Caco-2 (cell line): ENCODE measurements at regions not wholly inside any gene's neighbourhood (a gene's known extent, or its start where the extent isn't known, plus 50 kb on each side); places are given as distances from the start of the nearest gene placed in this dataset.
A peak's percentile ranks its signal among the peaks of the same experiment; 100 is the strongest.

ENCODE experiments used
- BruUV-seq: library from RNA; stranded (reverse); fragments of 400-500 nt; replicated peaks from 2 replicates; lab custom pipeline; 2021; lab: Mats Ljungman, UMichigan
- CTCF ChIA-PET: fragments of 300-600 bp; sonication (Branson Sonifier 250); formaldehyde crosslinking; loops from one replicate; lab custom pipeline; 2022; ENCODE audit warnings: antibody characterized with exemption; lab: Charles Lee
- POLR2A ChIA-PET: fragments of 300-600 bp; sonication (Branson Sonifier 250); formaldehyde crosslinking; loops from one replicate; lab custom pipeline; 2022; ENCODE audit warnings: antibody characterized with exemption; lab: Charles Lee
- DNase-seq, 2 experiments: peaks; one replicate each; pipeline versions ENCODE4 v3.0.0 to v3.0.0-alpha.2; 2020 to 2022
- H3K27me3 ChIP-seq: replicated peaks from 2 replicates; pipeline ENCODE4 v1.6.0; 2011; ENCODE audit warnings: low read length; ENCODE audit not compliant: control insufficient read depth, insufficient read depth
- H3K36me3 ChIP-seq: 2 replicates; pipeline ENCODE4 v1.5.1; 2011; ENCODE audit warnings: low read length; ENCODE audit not compliant: control insufficient read depth, insufficient read depth
- H3K4me1 ChIP-seq: fragments of 250-450 bp; sonication (Bioruptor Pico); 2 replicates; pipeline ENCODE4 v1.5.1; 2020; ENCODE audit warnings: mild to moderate bottlenecking
- H3K4me3 ChIP-seq: 2 replicates; pipeline ENCODE4 v1.5.1; 2011; ENCODE audit warnings: low read depth, mild to moderate bottlenecking, control low read depth, low read length
- H3K9me3 ChIP-seq: fragments of 250-450 bp; sonication (Bioruptor Pico); 2 replicates; pipeline ENCODE4 v1.5.1; 2020; ENCODE audit warnings: mild to moderate bottlenecking, moderate library complexity
- H3K27ac Mint-ChIP-seq: one replicate; pipeline ENCODE4 v1.8.0; 2022; ENCODE audit warnings: mixed read lengths; ENCODE audit not compliant: unreplicated experiment
- H3K27me3 Mint-ChIP-seq: one replicate; pipeline ENCODE4 v1.8.0; 2022; ENCODE audit warnings: mixed read lengths; ENCODE audit not compliant: insufficient read depth, unreplicated experiment
- H3K36me3 Mint-ChIP-seq: one replicate; pipeline ENCODE4 v1.8.0; 2022; ENCODE audit warnings: mild to moderate bottlenecking, mixed read lengths; ENCODE audit not compliant: insufficient read depth, unreplicated experiment
- H3K4me1 Mint-ChIP-seq: one replicate; pipeline ENCODE4 v1.8.0; 2022; ENCODE audit warnings: low read depth, mixed read lengths; ENCODE audit not compliant: unreplicated experiment
- H3K4me3 Mint-ChIP-seq: one replicate; pipeline ENCODE4 v1.8.0; 2022; ENCODE audit warnings: mild to moderate bottlenecking, moderate library complexity, mixed read lengths; ENCODE audit not compliant: unreplicated experiment
- H3K9me3 Mint-ChIP-seq: one replicate; pipeline ENCODE4 v1.8.0; 2022; ENCODE audit warnings: mixed read lengths; ENCODE audit not compliant: unreplicated experiment
- CTCF ChIP-seq, 2 experiments: fragments of 200-600 bp in 1 of 2; IDR thresholded peaks; 1 replicate in 1 of 2; 2 replicates in 1 of 2; pipeline versions ENCODE4 v1.5.1 to v1.8.0; 2011 to 2022; ENCODE audit warnings: antibody characterized with exemption in 1 of 2, control low read depth in 1 of 2, inconsistent platforms in 1 of 2, low read depth in 1 of 2, low read length in 1 of 2, mild to moderate bottlenecking in 1 of 2, moderate library complexity in 1 of 2; ENCODE audit not compliant: insufficient read depth in 1 of 2, severe bottlenecking in 1 of 2, unreplicated experiment in 1 of 2
- intact Hi-C: fragments of 100-400 bp; cut with micrococcal nuclease; formaldehyde crosslinking; loops from one replicate; pipeline ENCODE4 v1.10.0; 2022; ENCODE audit not compliant: unreplicated experiment

- BruUV-seq = no TSS peak
- no peaks in the 10 kb centered on the region for H3K4me1 Mint-ChIP-seq
- intact Hi-C loops = no loop called here
- H3K27ac Mint-ChIP-seq = no peak overlapping the region
- H3K9me3 ChIP-seq = no peaks in the 10 kb centered on the region; the same call in 1 of the 2 replicates
- no peaks in the 10 kb centered on the region for H3K36me3 ChIP-seq
- H3K4me3 ChIP-seq = no peak overlapping the region
- H3K27me3 ChIP-seq = no peaks in the 10 kb centered on the region
- no peaks in the 10 kb centered on the region for H3K9me3 Mint-ChIP-seq
- no peaks in the 10 kb centered on the region for H3K27me3 Mint-ChIP-seq
- no peaks in the 10 kb centered on the region for H3K36me3 Mint-ChIP-seq
- ChIA-PET CTCF (no interaction called here), POLR2A (no interaction called here)
- no peak for TF ChIP-seq CTCF (IDR thresholded peaks at IDR 0.05; ENCODE audit: insufficient read depth in 1 of 2, low read depth in 1 of 2, low read length in 1 of 2, severe bottlenecking in 1 of 2, unreplicated experiment in 1 of 2)
- no peak for DNase-seq
- H3K4me1 ChIP-seq = no peaks in the 10 kb centered on the region
- H3K4me3 Mint-ChIP-seq = no peak overlapping the region
Observed at GRCh38 chr7:57198801-57199200, 66.6 kb upstream of the ZNF479 start.

DNA sequence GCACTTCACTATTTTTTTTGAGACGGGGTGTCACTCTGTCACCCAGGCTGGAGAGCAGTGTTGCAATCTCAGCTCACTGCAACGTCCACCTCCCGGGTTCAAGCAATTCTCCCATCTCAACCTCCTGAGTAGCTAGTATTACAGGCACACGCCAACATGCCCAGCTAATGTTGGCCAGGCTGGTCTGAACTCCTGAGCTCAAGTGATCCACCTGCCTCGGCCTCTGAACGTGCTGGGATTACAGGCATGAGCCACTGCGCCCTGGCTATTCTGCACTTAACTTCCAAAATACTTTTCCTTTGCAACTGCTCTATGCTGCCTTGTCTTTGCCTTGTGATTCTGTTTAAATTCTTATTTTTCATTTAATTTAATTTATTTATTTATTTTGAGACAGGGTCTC, 67.0 kb upstream of the ZNF479 start:
- Mint-ChIP-seq H3K36me3 (no peaks in the 10 kb centered on the region), H3K9me3 (no peaks in the 10 kb centered on the region), H3K4me1 (no peaks in the 10 kb centered on the region), H3K27me3 (no peaks in the 10 kb centered on the region), H3K4me3 (no peak overlapping the region), H3K27ac (no peak overlapping the region)
- BruUV-seq = no TSS peak
- POLR2A ChIA-PET = no interaction called here
- peak in 1 of 2 experiments; percentile 5 for DNase-seq
- Histone ChIP-seq H3K9me3 (no peaks in the 10 kb centered on the region; the same call in 1 of the 2 replicates), H3K36me3 (no peaks in the 10 kb centered on the region), H3K4me3 (no peak overlapping the region), H3K27me3 (no peaks in the 10 kb centered on the region), H3K4me1 (no peaks in the 10 kb centered on the region)
- CTCF ChIA-PET = no interaction called here
- intact Hi-C loops = no loop called here
- TF ChIP-seq CTCF (IDR thresholded peaks at IDR 0.05; ENCODE audit: insufficient read depth in 1 of 2, low read depth in 1 of 2, low read length in 1 of 2, severe bottlenecking in 1 of 2, unreplicated experiment in 1 of 2) = no peak

- Histone ChIP-seq H3K4me1 (no peaks in the 10 kb centered on the region), H3K36me3 (no peaks in the 10 kb centered on the region), H3K4me3 (no peak overlapping the region), H3K27me3 (no peaks in the 10 kb centered on the region), H3K9me3 (no peaks in the 10 kb centered on the region; the same call in 1 of the 2 replicates)
- ChIA-PET POLR2A (no interaction called here), CTCF (no interaction called here)
- H3K4me1 Mint-ChIP-seq = no peaks in the 10 kb centered on the region
- H3K36me3 Mint-ChIP-seq = no peaks in the 10 kb centered on the region
- no peaks in the 10 kb centered on the region for H3K27me3 Mint-ChIP-seq
- H3K4me3 Mint-ChIP-seq = no peak overlapping the region
- H3K9me3 Mint-ChIP-seq = peaks cover 12% of the 10 kb centered on the region
- intact Hi-C loops = no loop called here
- TF ChIP-seq CTCF (IDR thresholded peaks at IDR 0.05; ENCODE audit: insufficient read depth in 1 of 2, low read depth in 1 of 2, low read length in 1 of 2, severe bottlenecking in 1 of 2, unreplicated experiment in 1 of 2) = no peak
- BruUV-seq = no TSS peak
- H3K27ac Mint-ChIP-seq = no peak overlapping the region
- peak in 1 of 2 experiments; percentile 18 for DNase-seq
Observed at GRCh38 chr7:57201021-57201894, 69.0 kb upstream of the ZNF479 start.
